Esophagus muscularis mucosa (tissue), 4 donors: ENCODE measurements at regions not wholly inside any gene's neighbourhood (a gene's known extent, or its start where the extent isn't known, plus 50 kb on each side); places are given as distances from the start of the nearest gene placed in this dataset.
"Not testable (repeated sequence)": the region's sequence is repeated elsewhere in the genome, so short reads cannot be mapped to it uniquely, and the experiment has no call there.

Source experiments
- DNase-seq: peaks from one replicate; pipeline ENCODE4 v3.0.0-alpha.2; 2017; ENCODE audit errors: extremely low spot score
- H3K27ac ChIP-seq, 4 donors: fragments of 200-600 bp; sonication (generic); replicated peaks in 1 of 4; 1 replicate in 3 of 4; 2 replicates in 1 of 4; pipeline ENCODE4 v1.5.1; 2016 to 2019; ENCODE audit warnings: mild to moderate bottlenecking in 1 of 4
- H3K27me3 ChIP-seq, 4 donors: fragments of 200-600 bp; sonication (generic); one replicate each; pipeline versions ENCODE4 v1.5.1 to v1.6.0; 2016 to 2019
- H3K36me3 ChIP-seq, 4 donors: fragments of 200-600 bp; sonication (generic); one replicate each; pipeline ENCODE4 v1.5.1; 2016 to 2019
- H3K4me1 ChIP-seq, 4 donors: fragments of 200-600 bp; sonication (generic); one replicate each; pipeline ENCODE4 v1.5.1; 2016 to 2019
- H3K4me3 ChIP-seq, 4 donors: fragments of 200-600 bp; sonication (generic); 1 replicate in 2 of 4; 2 replicates in 2 of 4; pipeline ENCODE4 v1.5.1; 2016 to 2019; ENCODE audit warnings: mild to moderate bottlenecking in 4 of 4, moderate library complexity in 1 of 4
- H3K9me3 ChIP-seq, 4 donors: fragments of 200-600 bp; sonication (generic); 1 replicate in 3 of 4; 2 replicates in 1 of 4; pipeline ENCODE4 v1.5.1; 2016 to 2019
- CTCF ChIP-seq, 3 experiments: fragments of 200-600 bp in 2 of 3; fragments of 450-650 bp in 1 of 3; sonication (generic) in 2 of 3; IDR thresholded peaks; one replicate each; pipeline ENCODE4 v1.5.1; 2017 to 2019; ENCODE audit warnings: antibody characterized with exemption in 3 of 3, mild to moderate bottlenecking in 2 of 3, moderate library complexity in 1 of 3
- EP300 ChIP-seq: sonication (generic); formaldehyde crosslinking; IDR thresholded peaks from one replicate; pipeline ENCODE4 v1.6.1; 2017; ENCODE audit warnings: antibody characterized with exemption
- POLR2A ChIP-seq: fragments of 450-650 bp; IDR thresholded peaks from one replicate; pipeline ENCODE4 v1.6.1; 2017; ENCODE audit warnings: antibody characterized with exemption, moderate library complexity, mild to moderate bottlenecking, low read depth
- POLR2AphosphoS5 ChIP-seq, 2 donors: sonication (generic); formaldehyde crosslinking; IDR thresholded peaks; one replicate each; pipeline ENCODE4 v1.6.1; 2017; ENCODE audit warnings: antibody characterized with exemption in 2 of 2
- WGBS: methylation state at CpG from one replicate; pipeline ENCODE4 v1.1.5; 2018; 5-methylcytosine and 5-hydroxymethylcytosine counted together
- intact Hi-C: fragments of 100-400 bp; cut with DNase I; formaldehyde crosslinking; loops from one replicate; pipeline ENCODE4 v1.15.1; 2023

DNA sequence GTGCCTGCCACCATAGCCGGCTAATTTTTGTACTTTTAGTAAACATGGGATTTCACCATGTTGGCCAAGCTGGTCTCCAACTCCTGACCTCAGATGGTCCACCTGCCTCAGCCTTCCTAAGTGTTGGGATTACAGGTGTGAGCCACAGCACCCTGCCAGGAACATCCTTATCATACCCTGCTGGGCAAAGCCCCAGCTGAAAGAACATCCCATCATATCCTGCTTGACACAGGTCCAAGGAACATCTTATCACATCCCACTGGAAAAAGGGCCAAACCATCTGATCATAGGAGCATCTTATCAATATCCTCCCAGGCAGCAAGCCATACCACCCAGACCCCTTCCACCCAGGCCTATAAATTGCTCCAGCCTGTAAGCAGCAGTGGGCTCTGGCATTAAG is 1109.2 kb upstream of the CDH8 start:
- 100% methylated on average over 1 of the region's 1 CpG for WGBS

DNA sequence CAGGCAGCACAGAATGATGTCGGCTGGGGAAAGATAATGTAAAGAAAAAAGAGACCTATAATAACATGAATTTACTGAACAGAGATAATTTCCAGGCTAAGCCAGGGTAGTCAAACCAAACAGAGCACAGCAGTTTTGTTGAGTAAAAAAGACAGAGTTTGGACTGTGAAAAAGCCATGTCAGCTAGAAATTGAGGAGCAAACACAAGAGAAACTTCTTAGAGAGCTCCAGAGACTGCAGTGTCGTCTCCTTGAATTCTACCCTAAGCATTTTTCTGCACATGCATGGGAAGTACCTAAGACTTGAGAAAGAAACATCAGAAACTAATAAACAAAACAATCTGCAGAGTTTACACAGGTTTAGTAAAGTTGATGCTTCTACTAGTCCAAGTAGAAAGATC is 1098.8 kb upstream of the CDH8 start:
- TF ChIP-seq CTCF (IDR thresholded peaks at IDR 0.05) (no peak), POLR2A (no peak), POLR2AphosphoS5 (IDR thresholded peaks at IDR 0.05) (no peak), EP300 (no peak)
- H3K4me1 ChIP-seq, result no peaks in the 10 kb centered on the region
- no peaks in the 10 kb centered on the region for H3K36me3 ChIP-seq
- no peaks in the 10 kb centered on the region for H3K9me3 ChIP-seq
- H3K27ac ChIP-seq, result no peak overlapping the region
- no peak overlapping the region for H3K4me3 ChIP-seq
- no peak for DNase-seq
- H3K27me3 ChIP-seq, result no peaks in the 10 kb centered on the region
- 76% methylated on average over 2 of the region's 2 CpGs for WGBS
- intact Hi-C loops, result no loop called here

More for the DNA sequence above, 1109.2 kb upstream of the CDH8 start:
- no peaks in the 10 kb centered on the region for H3K9me3 ChIP-seq
- H3K27ac ChIP-seq, result no peak overlapping the region
- intact Hi-C loops, result no loop called here
- TF ChIP-seq CTCF (IDR thresholded peaks at IDR 0.05) (no peak), POLR2A (no peak), POLR2AphosphoS5 (IDR thresholded peaks at IDR 0.05) (no peak), EP300 (no peak)
- no peaks in the 10 kb centered on the region for H3K36me3 ChIP-seq
- no peak for DNase-seq
- no peaks in the 10 kb centered on the region for H3K4me1 ChIP-seq
- H3K4me3 ChIP-seq, result no peak overlapping the region
- no peaks in the 10 kb centered on the region for H3K27me3 ChIP-seq

GRCh38 chr16:63131503-63131902 is 1095.3 kb upstream of the CDH8 start:
- no peak overlapping the region for H3K4me3 ChIP-seq
- WGBS, result 73% methylated on average over 2 of the region's 2 CpGs
- H3K27ac ChIP-seq, result no peak overlapping the region
- no peaks in the 10 kb centered on the region for H3K36me3 ChIP-seq
- intact Hi-C loops, result no loop called here
- no peaks in the 10 kb centered on the region for H3K4me1 ChIP-seq
- no peaks in the 10 kb centered on the region for H3K27me3 ChIP-seq
- no peak for TF ChIP-seq POLR2A
- no peak for TF ChIP-seq CTCF (IDR thresholded peaks at IDR 0.05)
- TF ChIP-seq POLR2AphosphoS5 (IDR thresholded peaks at IDR 0.05), result no peak
- no peak for TF ChIP-seq EP300
- DNase-seq, result no peak
- H3K9me3 ChIP-seq, result peaks cover 0 to 12% (median 0%) of the 10 kb centered on the region in 4 donors

- no peaks in the 10 kb centered on the region for H3K27me3 ChIP-seq
- WGBS, result 87% methylated on average over 4 of the region's 4 CpGs
- no peak for DNase-seq
- TF ChIP-seq POLR2AphosphoS5 (IDR thresholded peaks at IDR 0.05) (no peak), POLR2A (no peak), EP300 (no peak), CTCF (IDR thresholded peaks at IDR 0.05) (no peak)
- no peak overlapping the region for H3K27ac ChIP-seq
- intact Hi-C loops, result no loop called here
- H3K4me1 ChIP-seq, result no peaks in the 10 kb centered on the region
- H3K36me3 ChIP-seq, result no peaks in the 10 kb centered on the region
- peaks cover 0 to 12% (median 0%) of the 10 kb centered on the region in 4 donors for H3K9me3 ChIP-seq
- no peak overlapping the region for H3K4me3 ChIP-seq
Measured at GRCh38 chr16:63130942-63131341, 1094.7 kb upstream of the CDH8 start.

GRCh38 chr16:63129411-63130125 is 1093.3 kb upstream of the CDH8 start:
- TF ChIP-seq POLR2AphosphoS5 (IDR thresholded peaks at IDR 0.05), result no peak
- no peak for TF ChIP-seq POLR2A
- no peak for TF ChIP-seq EP300
- no peak for TF ChIP-seq CTCF (IDR thresholded peaks at IDR 0.05)
- H3K4me1 ChIP-seq, result no peaks in the 10 kb centered on the region
- no peak for DNase-seq
- intact Hi-C loops, result no loop called here
- peaks cover 0 to 12% (median 0%) of the 10 kb centered on the region in 4 donors for H3K9me3 ChIP-seq
- no peak overlapping the region for H3K27ac ChIP-seq
- 92% methylated on average over 6 of the region's 46 CpGs for WGBS
- no peak overlapping the region for H3K4me3 ChIP-seq
- no peaks in the 10 kb centered on the region for H3K36me3 ChIP-seq
- no peaks in the 10 kb centered on the region for H3K27me3 ChIP-seq

- H3K36me3 ChIP-seq, H3K27me3 ChIP-seq, intact Hi-C loops, DNase-seq, H3K4me1 ChIP-seq, H3K9me3 ChIP-seq, H3K4me3 ChIP-seq, H3K27ac ChIP-seq: not testable (repeated sequence)
- WGBS, result 95% methylated on average over 23 of the region's 23 CpGs
Measured at GRCh38 chr16:63119905-63120304, 1083.7 kb upstream of the CDH8 start.
